Lower leg skin (tissue), 3 donors: ENCODE measurements at regions not wholly inside any gene's neighbourhood (a gene's known extent, or its start where the extent isn't known, plus 50 kb on each side); places are given as distances from the start of the nearest gene placed in this dataset.

Experiments used
- POLR2A ChIP-seq, 2 donors: fragments of 450-650 bp; IDR thresholded peaks; one replicate each; pipeline ENCODE4 v1.6.1; 2016 to 2017; ENCODE audit warnings: antibody characterized with exemption in 2 of 2, mild to moderate bottlenecking in 1 of 2, moderate library complexity in 1 of 2
- TF ChIP-seq, protein P1 (sequence below), 3 donors: fragments of 450-650 bp; IDR thresholded peaks; one replicate each; pipeline ENCODE4 v1.5.1; 2016; ENCODE audit warnings: antibody characterized with exemption in 3 of 3, mild to moderate bottlenecking in 3 of 3, moderate library complexity in 2 of 3

DNA sequence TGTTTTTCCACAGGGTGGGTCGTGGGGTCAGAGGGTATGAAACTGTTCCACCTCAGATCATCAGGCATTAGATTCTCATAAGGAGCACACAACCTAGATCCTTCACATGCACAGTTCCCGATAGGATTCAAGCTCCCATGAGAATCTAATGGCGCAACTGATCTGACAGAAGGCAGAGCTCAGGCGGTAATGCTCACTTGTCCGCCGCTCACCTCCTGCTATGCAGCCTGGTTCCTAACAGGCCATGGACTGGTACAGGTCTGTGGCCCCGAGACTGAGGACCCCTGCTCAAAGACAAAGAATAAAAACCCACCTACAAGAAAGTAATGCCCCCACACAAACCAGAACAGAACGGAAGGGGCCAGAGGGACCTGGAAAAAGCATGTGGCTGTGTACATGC is 76.1 kb upstream of the SNX9 start:
- TF ChIP-seq, protein P1, sequence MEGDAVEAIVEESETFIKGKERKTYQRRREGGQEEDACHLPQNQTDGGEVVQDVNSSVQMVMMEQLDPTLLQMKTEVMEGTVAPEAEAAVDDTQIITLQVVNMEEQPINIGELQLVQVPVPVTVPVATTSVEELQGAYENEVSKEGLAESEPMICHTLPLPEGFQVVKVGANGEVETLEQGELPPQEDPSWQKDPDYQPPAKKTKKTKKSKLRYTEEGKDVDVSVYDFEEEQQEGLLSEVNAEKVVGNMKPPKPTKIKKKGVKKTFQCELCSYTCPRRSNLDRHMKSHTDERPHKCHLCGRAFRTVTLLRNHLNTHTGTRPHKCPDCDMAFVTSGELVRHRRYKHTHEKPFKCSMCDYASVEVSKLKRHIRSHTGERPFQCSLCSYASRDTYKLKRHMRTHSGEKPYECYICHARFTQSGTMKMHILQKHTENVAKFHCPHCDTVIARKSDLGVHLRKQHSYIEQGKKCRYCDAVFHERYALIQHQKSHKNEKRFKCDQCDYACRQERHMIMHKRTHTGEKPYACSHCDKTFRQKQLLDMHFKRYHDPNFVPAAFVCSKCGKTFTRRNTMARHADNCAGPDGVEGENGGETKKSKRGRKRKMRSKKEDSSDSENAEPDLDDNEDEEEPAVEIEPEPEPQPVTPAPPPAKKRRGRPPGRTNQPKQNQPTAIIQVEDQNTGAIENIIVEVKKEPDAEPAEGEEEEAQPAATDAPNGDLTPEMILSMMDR (IDR thresholded peaks at IDR 0.05), result no peak
- TF ChIP-seq POLR2A (IDR thresholded peaks at IDR 0.05), result no peak
